K562 (cell line): ENCODE measurements at regions not wholly inside any gene's neighbourhood (a gene's known extent, or its start where the extent isn't known, plus 50 kb on each side); places are given as distances from the start of the nearest gene placed in this dataset.

Experiments used
- ATAC-seq: fragments of 200-7000 bp; cut with Tn5 transposase; 3 replicates; pipeline ENCODE4 v1.9.1; 2020; ENCODE audit warnings: moderate library complexity
- BruUV-seq: library from RNA; stranded (reverse); fragments of 400-500 nt; replicated peaks from 2 replicates; lab custom pipeline; 2021; lab: Mats Ljungman, UMichigan
- CTCF ChIA-PET: fragments of 300-600 bp; formaldehyde crosslinking; extraction: SDS; loops from one replicate; lab custom pipeline; 2021; ENCODE audit warnings: low intra/inter-chr PET ratio; lab: Yijun Ruan, JAX
- POLR2A ChIA-PET: fragments of 300-600, 350-650 bp; sonication (Branson Sonifier 250); formaldehyde crosslinking; extraction: SDS; loops from one replicate; lab custom pipeline; 2021; ENCODE audit warnings: antibody characterized with exemption, inconsistent platforms; lab: Yijun Ruan, JAX
- DNase-seq, 4 experiments: peaks; one replicate each; pipeline versions ENCODE4 v3.0.0 to v3.0.0-alpha.2; 2011 to 2018; ENCODE audit warnings: low spot score in 3 of 4, mixed read lengths in 3 of 4; ENCODE audit errors: extremely low read depth in 1 of 4
- FAIRE-seq: peaks from 2 replicates; lab custom pipeline; 2011; peaks lifted over from hg19 to GRCh38; lab: Jason Lieb, UNC
- H2AFZ ChIP-seq: 2 replicates; pipeline ENCODE4 v1.6.0; 2011; ENCODE audit warnings: low read depth, low read length, control low read depth, inconsistent platforms
- H3K27ac ChIP-seq: fragments of 200-600 bp; 3 replicates; pipeline ENCODE4 v1.8.0; 2011; ENCODE audit warnings: low read depth, mild to moderate bottlenecking, control low read depth, inconsistent platforms, low read length, moderate library complexity, mixed read lengths; ENCODE audit errors: extremely low read depth
- H3K27me3 ChIP-seq, 2 experiments: fragments of 300-600 bp in 1 of 2; 2 replicates in 1 of 2; 3 replicates in 1 of 2; pipeline versions ENCODE4 v1.6.0 to v1.8.0; 2011; ENCODE audit warnings: inconsistent platforms in 2 of 2, low read length in 2 of 2, mild to moderate bottlenecking in 1 of 2, mixed read lengths in 1 of 2, moderate library complexity in 1 of 2; ENCODE audit not compliant: control insufficient read depth in 2 of 2, insufficient read depth in 2 of 2
- H3K36me3 ChIP-seq: fragments of 300-600 bp; 3 replicates; pipeline ENCODE4 v1.8.0; 2011; ENCODE audit warnings: mild to moderate bottlenecking, low read length, inconsistent platforms; ENCODE audit not compliant: control insufficient read depth, insufficient read depth
- H3K4me1 ChIP-seq, 2 experiments: fragments of 200-600 bp in 1 of 2; replicated peaks in 1 of 2; 2 replicates in 1 of 2; 3 replicates in 1 of 2; pipeline versions ENCODE4 v1.5.1 to v1.8.0; 2011; ENCODE audit warnings: inconsistent platforms in 2 of 2, low read length in 2 of 2, mild to moderate bottlenecking in 1 of 2, mixed read lengths in 1 of 2, moderate library complexity in 1 of 2; ENCODE audit not compliant: control insufficient read depth in 2 of 2, insufficient read depth in 2 of 2
- H3K4me2 ChIP-seq: 2 replicates; pipeline ENCODE4 v1.6.1; 2011; ENCODE audit warnings: low read length, control low read depth, inconsistent platforms, mixed read lengths; ENCODE audit not compliant: insufficient read depth
- H3K4me3 ChIP-seq: fragments of 200-600 bp; sonication (generic), shearing (Covaris generic); 2 replicates; pipeline ENCODE4 v1.5.1; 2016; ENCODE audit warnings: control low read depth, inconsistent platforms
- H3K79me2 ChIP-seq: fragments of 200-600 bp; 3 replicates; pipeline ENCODE4 v1.8.0; 2011; ENCODE audit warnings: low read length, inconsistent platforms; ENCODE audit not compliant: control insufficient read depth, insufficient read depth
- H3K9ac ChIP-seq, 2 experiments: 2 replicates each; pipeline versions ENCODE4 v1.6.0 to v1.6.1; 2011; ENCODE audit warnings: low read depth in 2 of 2, low read length in 2 of 2, control low read depth in 1 of 2, inconsistent platforms in 1 of 2, mild to moderate bottlenecking in 1 of 2, mixed read lengths in 1 of 2; ENCODE audit not compliant: insufficient read depth in 1 of 2
- H3K9me1 ChIP-seq: one replicate; pipeline ENCODE4 v1.6.0; 2011; ENCODE audit warnings: inconsistent platforms, mild to moderate bottlenecking, low read length, moderate library complexity; ENCODE audit not compliant: control insufficient read depth, insufficient read depth
- H3K9me3 ChIP-seq: replicated peaks from 2 replicates; pipeline ENCODE4 v1.5.1; 2011; ENCODE audit warnings: low read depth, low read length, inconsistent platforms; ENCODE audit not compliant: control insufficient read depth, insufficient read depth
- H4K20me1 ChIP-seq: replicated peaks from 2 replicates; pipeline ENCODE4 v1.6.1; 2011; ENCODE audit warnings: low read length, inconsistent platforms, mixed read lengths; ENCODE audit not compliant: control insufficient read depth, insufficient read depth
- ATF1 ChIP-seq, 2 experiments: fragments of 450-650 bp in 1 of 2; IDR thresholded peaks; 2 replicates each; pipeline ENCODE4 v1.6.1; 2016; ENCODE audit warnings: missing compliant biosample characterization in 1 of 2, missing genetic modification characterization in 1 of 2
- C11orf30 ChIP-seq: fragments of 450-650 bp; IDR thresholded peaks from 2 replicates; pipeline ENCODE4 v1.6.1; 2016; ENCODE audit warnings: low read depth, mild to moderate bottlenecking
- MEIS2 ChIP-seq: fragments of 450-650 bp; IDR thresholded peaks from 2 replicates; pipeline ENCODE4 v1.6.1; 2014; ENCODE audit warnings: mild to moderate bottlenecking; ENCODE audit not compliant: partially characterized antibody
- RBM25 ChIP-seq: fragments of 200-400 bp; formaldehyde crosslinking; IDR thresholded peaks from 2 replicates; pipeline ENCODE4 v1.6.1; 2018; ENCODE audit warnings: low read length, low read depth, moderate library complexity; ENCODE audit not compliant: severe bottlenecking
- ZNF316 ChIP-seq: fragments of 450-650 bp; IDR thresholded peaks from 2 replicates; pipeline ENCODE4 v1.6.1; 2016
- ZNF444 ChIP-seq: fragments of 250-450 bp; sonication (Bioruptor Pico); IDR thresholded peaks from 2 replicates; pipeline ENCODE4 v1.4.0; 2020; ENCODE audit warnings: mild to moderate bottlenecking, moderate library complexity
- ZNF668 ChIP-seq: fragments of 250-450 bp; sonication (Bioruptor Pico); IDR thresholded peaks from 2 replicates; pipeline ENCODE4 v1.8.0; 2022; ENCODE audit warnings: mild to moderate bottlenecking, inconsistent platforms
- WGBS: fragments of 100-300 bp; shearing (Covaris generic); methylation state at CpG from one replicate; pipeline ENCODE4 v1.1.6; 2016; ENCODE audit warnings: low coverage, mixed read lengths; ENCODE audit not compliant: insufficient coverage; ENCODE audit errors: missing lambda C conversion rate; 5-methylcytosine and 5-hydroxymethylcytosine counted together
- in situ Hi-C: fragments of 300-500 bp; cut with MboI; formaldehyde crosslinking; loops from 4 replicates; pipeline ENCODE4 v1.15.0; 2018; ENCODE audit warnings: inconsistent platforms, mixed read lengths
- intact Hi-C: fragments of 100-400 bp; cut with micrococcal nuclease; formaldehyde crosslinking; loops from 2 replicates; pipeline ENCODE4 v1.14.2; 2022
- TF ChIP-seq, protein P1 (sequence below): fragments of 450-650 bp; formaldehyde crosslinking; IDR thresholded peaks from 2 replicates; pipeline ENCODE4 v1.4.0; 2020; ENCODE audit warnings: mild to moderate bottlenecking

- Histone ChIP-seq H3K4me3 (no peak overlapping the region), H3K4me1 (no peaks in the 10 kb centered on the region)
- ATAC-seq: no peak
- no TSS peak for BruUV-seq
- TF ChIP-seq RBM25 (peak; percentile 53), ZNF668 (0 out of 2 replicates have a peak, but pooled peaks have one; percentile 5), MEIS2 (no peak)
- TF ChIP-seq, all 486 proteins: peak for 2
- Histone ChIP-seq H3K27me3 (peaks cover 2 to 9% of the 10 kb centered on the region in 2 experiments; a peak in 3 of 5 replicates), H3K4me2 (no peak overlapping the region), H4K20me1 (no peaks in the 10 kb centered on the region), H2AFZ (no peak overlapping the region), H3K36me3 (no peaks in the 10 kb centered on the region), H3K27ac (no peak overlapping the region), H3K9ac (no peak overlapping the region), H3K9me3 (no peaks in the 10 kb centered on the region; the same call in 1 of the 2 replicates), H3K9me1 (no peaks in the 10 kb centered on the region), H3K79me2 (no peaks in the 10 kb centered on the region)
- intact Hi-C loops: no loop called here
- ChIA-PET CTCF (no interaction called here), POLR2A (interaction anchor here (0.7 to 1.0 kb wide), 2 partner anchors 9 to 71 kb away, joined by 3 to 4 read pairs; partner anchors contain the start of gene ATF3)
- FAIRE-seq (no peak), DNase-seq (no peak)
- WGBS: 0% methylated on average over 1 of the region's 1 CpG
- in situ Hi-C loops: no loop called here
These were observed 71.0 kb upstream of the ATF3 start for GRCh38 chr1:212537610-212538009.

- ATAC-seq: no peak; the same call in 2 of the 3 replicates
- H4K20me1 ChIP-seq: no peaks in the 10 kb centered on the region
These were observed 68.7 kb upstream of the ATF3 start for GRCh38 chr1:212539737-212540430.

More at GRCh38 chr1:212539737-212540430, 68.7 kb upstream of the ATF3 start:
- Histone ChIP-seq H3K9me3 (no peaks in the 10 kb centered on the region; the same call in 1 of the 2 replicates), H3K79me2 (no peaks in the 10 kb centered on the region), H3K9ac (no peak overlapping the region), H3K27me3 (peaks cover 12 to 15% of the 10 kb centered on the region in 2 experiments; a peak in 3 of 5 replicates), H3K4me2 (no peak overlapping the region), H2AFZ (no peak overlapping the region), H3K36me3 (no peaks in the 10 kb centered on the region), H3K4me1 (no peaks in the 10 kb centered on the region), H3K9me1 (no peaks in the 10 kb centered on the region), H3K27ac (no peak overlapping the region), H3K4me3 (no peak overlapping the region)
- TF ChIP-seq ZNF316: peak; percentile 52
- no peak for TF ChIP-seq ATF1 (CRISPR knock-in tag; IDR thresholded peaks at IDR 0.05)
- no peak for TF ChIP-seq ATF1 (tag; IDR thresholded peaks at IDR 0.05)
- TF ChIP-seq, protein P1, sequence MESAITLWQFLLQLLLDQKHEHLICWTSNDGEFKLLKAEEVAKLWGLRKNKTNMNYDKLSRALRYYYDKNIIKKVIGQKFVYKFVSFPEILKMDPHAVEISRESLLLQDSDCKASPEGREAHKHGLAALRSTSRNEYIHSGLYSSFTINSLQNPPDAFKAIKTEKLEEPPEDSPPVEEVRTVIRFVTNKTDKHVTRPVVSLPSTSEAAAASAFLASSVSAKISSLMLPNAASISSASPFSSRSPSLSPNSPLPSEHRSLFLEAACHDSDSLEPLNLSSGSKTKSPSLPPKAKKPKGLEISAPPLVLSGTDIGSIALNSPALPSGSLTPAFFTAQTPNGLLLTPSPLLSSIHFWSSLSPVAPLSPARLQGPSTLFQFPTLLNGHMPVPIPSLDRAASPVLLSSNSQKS (CRISPR knock-in tag): no peak
- peak; percentile 45; the same call in 1 of the 2 replicates for TF ChIP-seq C11orf30
- TF ChIP-seq ZNF444 (CRISPR knock-in tag): no peak
- no TSS peak for BruUV-seq
- ChIA-PET POLR2A (interaction anchor here (1.1 to 1.5 kb wide), 4 partner anchors 11 to 83 kb away, joined by 3 to 5 read pairs (median 4); no protein-coding TSS in a partner anchor), CTCF (no interaction called here)
- intact Hi-C loops (loop anchor here (5.0 kb wide), 1 partner anchor 63 kb away; no protein-coding TSS in a partner anchor), in situ Hi-C loops (no loop called here)
- 19% methylated on average over 6 of the region's 6 CpGs for WGBS
- no peak for FAIRE-seq
- DNase-seq: no peak
